IMR-90 (cell line): ENCODE measurements at regions not wholly inside any gene's neighbourhood (a gene's known extent, or its start where the extent isn't known, plus 50 kb on each side); places are given as distances from the start of the nearest gene placed in this dataset.

Experiments
- ATAC-seq: fragments of 200-7000 bp; cut with Tn5 transposase; 2 replicates; pipeline ENCODE4 v1.9.1; 2020; ENCODE audit warnings: low read depth, mild to moderate bottlenecking, moderate library complexity
- BruUV-seq: library from RNA; stranded (reverse); fragments of 400-500 nt; replicated peaks from 2 replicates; lab custom pipeline; 2021; lab: Mats Ljungman, UMichigan
- CTCF ChIA-PET: fragments of 300-600 bp; formaldehyde crosslinking; extraction: SDS; loops from one replicate; lab custom pipeline; 2021; ENCODE audit warnings: antibody characterized with exemption; lab: Yijun Ruan, JAX
- POLR2A ChIA-PET: fragments of 300-600 bp; sonication (Branson Sonifier 250); formaldehyde crosslinking; loops from one replicate; lab custom pipeline; 2022; ENCODE audit warnings: antibody characterized with exemption; ENCODE audit not compliant: unreplicated experiment; lab: Charles Lee
- DNase-seq: peaks from one replicate; pipeline ENCODE4 v3.0.0; 2013
- H2AFZ ChIP-seq: replicated peaks from 2 replicates; pipeline ENCODE3; 2013; ENCODE audit warnings: low read length, mild to moderate bottlenecking; ENCODE audit not compliant: poor library complexity
- H2AK5ac ChIP-seq: 2 replicates; pipeline ENCODE4 v1.6.1; 2013; ENCODE audit warnings: low read depth, low read length, inconsistent platforms
- H2AK9ac ChIP-seq: replicated peaks from 2 replicates; pipeline ENCODE3; 2013; ENCODE audit warnings: mild to moderate bottlenecking, low read depth, low read length, moderate library complexity; ENCODE audit not compliant: poor library complexity
- H2BK120ac ChIP-seq: 2 replicates; pipeline ENCODE4 v1.6.1; 2013; ENCODE audit warnings: low read depth, low read length, inconsistent platforms
- H2BK15ac ChIP-seq: 3 replicates; pipeline ENCODE4 v1.6.1; 2013; ENCODE audit warnings: low read depth, low read length, inconsistent platforms
- H2BK20ac ChIP-seq: 2 replicates; pipeline ENCODE4 v1.6.1; 2013; ENCODE audit warnings: low read depth, mild to moderate bottlenecking, inconsistent platforms, low read length, moderate library complexity
- H2BK5ac ChIP-seq: 2 replicates; pipeline ENCODE4 v1.6.1; 2013; ENCODE audit warnings: mild to moderate bottlenecking, low read depth, low read length, inconsistent platforms; ENCODE audit not compliant: poor library complexity, severe bottlenecking
- H3K14ac ChIP-seq: replicated peaks from 2 replicates; pipeline ENCODE4 v1.6.1; 2013; ENCODE audit warnings: low read depth, low read length, inconsistent platforms
- H3K18ac ChIP-seq: 2 replicates; pipeline ENCODE4 v1.6.1; 2013; ENCODE audit warnings: low read depth, low read length, control low read depth
- H3K23ac ChIP-seq: 2 replicates; pipeline ENCODE4 v1.6.1; 2013; ENCODE audit warnings: low read depth, low read length, inconsistent platforms
- H3K27ac ChIP-seq: 2 replicates; pipeline ENCODE4 v1.5.1; 2013; ENCODE audit warnings: mild to moderate bottlenecking, control low read depth, low read length; ENCODE audit not compliant: insufficient read depth
- H3K27me3 ChIP-seq: 2 replicates; pipeline ENCODE4 v1.6.1; 2013; ENCODE audit warnings: low read length; ENCODE audit not compliant: control insufficient read depth, insufficient read depth
- H3K36me3 ChIP-seq: 2 replicates; pipeline ENCODE4 v1.6.1; 2013; ENCODE audit warnings: low read length, mixed read lengths; ENCODE audit not compliant: control insufficient read depth, insufficient read depth
- H3K4ac ChIP-seq: 2 replicates; pipeline ENCODE4 v1.6.1; 2013; ENCODE audit warnings: low read depth, low read length, inconsistent platforms
- H3K4me1 ChIP-seq: 2 replicates; pipeline ENCODE4 v1.6.1; 2013; ENCODE audit warnings: low read length, mixed read lengths; ENCODE audit not compliant: control insufficient read depth, insufficient read depth
- H3K4me2 ChIP-seq: 2 replicates; pipeline ENCODE4 v1.6.1; 2013; ENCODE audit warnings: low read depth, mild to moderate bottlenecking, control low read depth, low read length, moderate library complexity
- H3K4me3 ChIP-seq: 2 replicates; pipeline ENCODE4 v1.5.1; 2013; ENCODE audit warnings: low read depth, mild to moderate bottlenecking, control low read depth, low read length, moderate library complexity; ENCODE audit not compliant: insufficient read depth
- H3K56ac ChIP-seq: 2 replicates; pipeline ENCODE4 v1.6.1; 2013; ENCODE audit warnings: low read length, inconsistent platforms; ENCODE audit not compliant: insufficient read depth; ENCODE audit errors: extremely low read depth
- H3K79me1 ChIP-seq, 2 experiments: 2 replicates each; pipeline ENCODE4 v1.6.1; 2013; ENCODE audit warnings: low read length in 2 of 2, inconsistent platforms in 1 of 2, low read depth in 1 of 2
- H3K9ac ChIP-seq: 2 replicates; pipeline ENCODE4 v1.6.1; 2013; ENCODE audit warnings: low read depth, low read length, control low read depth
- H3K9me1 ChIP-seq: 2 replicates; pipeline ENCODE4 v1.6.1; 2013; ENCODE audit warnings: low read length, inconsistent platforms; ENCODE audit not compliant: insufficient read depth
- H3K9me3 ChIP-seq: 2 replicates; pipeline ENCODE4 v1.6.1; 2013; ENCODE audit warnings: low read length; ENCODE audit not compliant: control insufficient read depth, insufficient read depth
- H4K20me1 ChIP-seq: 2 replicates; pipeline ENCODE4 v1.6.1; 2013; ENCODE audit warnings: low read length, inconsistent platforms; ENCODE audit not compliant: insufficient read depth
- H4K5ac ChIP-seq: 2 replicates; pipeline ENCODE4 v1.6.1; 2013; ENCODE audit warnings: mild to moderate bottlenecking, low read depth, low read length, control low read depth
- H4K8ac ChIP-seq, 2 experiments: 2 replicates each; pipeline ENCODE4 v1.6.1; 2013; ENCODE audit warnings: low read depth in 2 of 2, low read length in 2 of 2, control low read depth in 1 of 2, inconsistent platforms in 1 of 2
- H4K91ac ChIP-seq: 2 replicates; pipeline ENCODE4 v1.6.1; 2013; ENCODE audit warnings: low read depth, low read length, inconsistent platforms; ENCODE audit not compliant: insufficient read depth
- BHLHE40 ChIP-seq: fragments of 150-350 bp; IDR thresholded peaks from 2 replicates; pipeline ENCODE4 v1.6.1; 2016; ENCODE audit warnings: mild to moderate bottlenecking, low read depth, low read length
- MAFK ChIP-seq: IDR thresholded peaks from 2 replicates; pipeline ENCODE4 v1.6.1; 2012; ENCODE audit warnings: low read depth, low read length, improper control_type of control experiment
- POLR2A ChIP-seq: IDR thresholded peaks from 2 replicates; pipeline ENCODE4 v1.6.1; 2012; ENCODE audit warnings: mild to moderate bottlenecking, low read depth, low read length
- RCOR1 ChIP-seq: IDR thresholded peaks from 2 replicates; pipeline ENCODE4 v1.6.1; 2012; ENCODE audit warnings: mild to moderate bottlenecking, low read length, improper control_type of control experiment; ENCODE audit not compliant: insufficient replicate concordance
- SMC3 ChIP-seq: fragments of 150-350 bp; IDR thresholded peaks from 2 replicates; pipeline ENCODE4 v1.6.1; 2016; ENCODE audit warnings: low read depth, mild to moderate bottlenecking, antibody characterized with exemption, low read length, moderate library complexity
- WGBS, 2 experiments: methylation state at CpG; one replicate each; pipeline versions ENCODE4 v1.1.5 to v1.1.7; 2013; ENCODE audit warnings: missing lambda C conversion rate in 2 of 2; ENCODE audit not compliant: insufficient read length in 1 of 2; ENCODE audit errors: extremely low coverage in 2 of 2; 5-methylcytosine and 5-hydroxymethylcytosine counted together
- dilution Hi-C: fragments of 300-500 bp; cut with HindIII; formaldehyde crosslinking; loops from one replicate; pipeline ENCODE4 v1.14.3; 2018; ENCODE audit warnings: low sequenced_read_pairs; ENCODE audit not compliant: unreplicated experiment
- in situ Hi-C: fragments of 300-500 bp; cut with MboI; formaldehyde crosslinking; loops from 3 replicates; pipeline ENCODE4 v1.14.3; 2019; ENCODE audit warnings: low sequenced_read_pairs, inconsistent platforms, mixed read lengths
- intact Hi-C: fragments of 100-400 bp; cut with micrococcal nuclease; formaldehyde crosslinking; loops from 2 replicates; pipeline ENCODE4 v1.10.0; 2022

- no peak overlapping the region for H3K18ac ChIP-seq
- H3K27ac ChIP-seq, result no peak overlapping the region
- no peak overlapping the region for H4K5ac ChIP-seq
- in situ Hi-C loops, result no loop called here
- no peak overlapping the region for H2BK15ac ChIP-seq
- no peak for TF ChIP-seq MAFK
- no peak for TF ChIP-seq RCOR1
- no peak for TF ChIP-seq BHLHE40
- no peak for TF ChIP-seq SMC3
- no peak for TF ChIP-seq POLR2A
- no peak overlapping the region for H3K56ac ChIP-seq
- intact Hi-C loops, result no loop called here
- no peak overlapping the region for H3K4me3 ChIP-seq
- H2AFZ ChIP-seq, result no peak overlapping the region
- no peak overlapping the region for H3K23ac ChIP-seq
- no peaks in the 10 kb centered on the region for H3K79me1 ChIP-seq
- no CpG with 5 or more reads among the region's 2 CpGs for WGBS, 2 experiments
- no peak overlapping the region for H2AK9ac ChIP-seq
- dilution Hi-C loops, result no loop called here
- BruUV-seq, result no TSS peak
- CTCF ChIA-PET, result no interaction called here
- no peak overlapping the region for H4K91ac ChIP-seq
- H3K9me1 ChIP-seq, result no peaks in the 10 kb centered on the region
- ATAC-seq, result no peak
- DNase-seq, result no peak
- H3K36me3 ChIP-seq, result no peaks in the 10 kb centered on the region
- 0 out of 2 replicates have a peak, but pooled peaks cover 2% of the 10 kb centered on the region for H3K9me3 ChIP-seq
- no peaks in the 10 kb centered on the region for H4K20me1 ChIP-seq
- H3K14ac ChIP-seq, result no peak overlapping the region
- H2AK5ac ChIP-seq, result no peak overlapping the region
- no peak overlapping the region for H2BK120ac ChIP-seq
- H3K9ac ChIP-seq, result no peak overlapping the region
- H2BK5ac ChIP-seq, result no peak overlapping the region
- H3K4me2 ChIP-seq, result no peak overlapping the region
- POLR2A ChIA-PET, result no interaction called here
- no peak overlapping the region for H2BK20ac ChIP-seq
- no peak overlapping the region for H4K8ac ChIP-seq
- H3K27me3 ChIP-seq, result no peaks in the 10 kb centered on the region
- no peak overlapping the region for H3K4ac ChIP-seq
- H3K4me1 ChIP-seq, result no peaks in the 10 kb centered on the region
Measured at GRCh38 chr3:64985072-64985471, 297.3 kb upstream of the ADAMTS9 start.
